DMS153 (cell line): ENCODE measurements at regions not wholly inside any gene's neighbourhood (a gene's known extent, or its start where the extent isn't known, plus 50 kb on each side); places are given as distances from the start of the nearest gene placed in this dataset.
A peak's percentile ranks its signal among the peaks of the same experiment; 100 is the strongest.
"Not testable (repeated sequence)": the region's sequence is repeated elsewhere in the genome, so short reads cannot be mapped to it uniquely, and the experiment has no call there.

ENCODE experiments used
- DNase-seq: peaks from one replicate; lab custom pipeline; 2025; lab: John Stamatoyannopoulos, UW

- DNase-seq: no peak
Measured at GRCh38 chr2:217585362-217585761, 417.4 kb downstream of the TNS1 start.

GRCh38 chr2:217580407-217580806 lies 422.4 kb downstream of the TNS1 start:
- not testable (repeated sequence) for DNase-seq

- DNase-seq: no peak
Measured at GRCh38 chr2:217573571-217573970, 429.2 kb downstream of the TNS1 start.

- no peak for DNase-seq
Measured at GRCh38 chr2:217570394-217570793, 432.4 kb downstream of the TNS1 start.

GRCh38 chr2:217568289-217568971 lies 434.4 kb downstream of the TNS1 start:
- DNase-seq: no peak

GRCh38 chr2:217563565-217563964 lies 439.2 kb downstream of the TNS1 start:
- no peak for DNase-seq

GRCh38 chr2:217562871-217563480 lies 439.8 kb downstream of the TNS1 start:
- DNase-seq: no peak

GRCh38 chr2:217559084-217559483 lies 443.7 kb downstream of the TNS1 start:
- no peak for DNase-seq

- no peak for DNase-seq
Measured at GRCh38 chr2:217555081-217555876, 447.5 kb downstream of the TNS1 start.

- no peak for DNase-seq
Measured at GRCh38 chr2:217553679-217554078, 449.1 kb downstream of the TNS1 start.

GRCh38 chr2:217553202-217553601 lies 449.6 kb downstream of the TNS1 start:
- DNase-seq: no peak

- no peak for DNase-seq
Measured at GRCh38 chr2:217552081-217552480, 450.7 kb downstream of the TNS1 start.

GRCh38 chr2:217551252-217551899 lies 451.4 kb downstream of the TNS1 start:
- DNase-seq: no peak

- DNase-seq: no peak
Measured at GRCh38 chr2:217539126-217539525, 463.7 kb downstream of the TNS1 start.

GRCh38 chr2:217538719-217539118 lies 464.1 kb downstream of the TNS1 start:
- peak; percentile 7 for DNase-seq

GRCh38 chr2:217535957-217536708 lies 466.7 kb downstream of the TNS1 start:
- no peak for DNase-seq

GRCh38 chr2:217530392-217531090 lies 472.3 kb downstream of the TNS1 start:
- no peak for DNase-seq

GRCh38 chr2:217529271-217529670 lies 473.5 kb downstream of the TNS1 start:
- DNase-seq: no peak

- DNase-seq: no peak
Measured at GRCh38 chr2:217527590-217528202, 475.1 kb downstream of the TNS1 start.

GRCh38 chr2:217525076-217525475 lies 477.7 kb downstream of the TNS1 start:
- no peak for DNase-seq

GRCh38 chr2:217523286-217523685 lies 479.5 kb downstream of the TNS1 start:
- no peak for DNase-seq
